ENCODE measurements at regions not wholly inside any gene's neighbourhood (a gene's known extent, or its start where the extent isn't known, plus 50 kb on each side); places are given as distances from the start of the nearest gene placed in this dataset.
"Not testable (repeated sequence)": the region's sequence is repeated elsewhere in the genome, so short reads cannot be mapped to it uniquely, and the experiment has no call there.

DNA sequence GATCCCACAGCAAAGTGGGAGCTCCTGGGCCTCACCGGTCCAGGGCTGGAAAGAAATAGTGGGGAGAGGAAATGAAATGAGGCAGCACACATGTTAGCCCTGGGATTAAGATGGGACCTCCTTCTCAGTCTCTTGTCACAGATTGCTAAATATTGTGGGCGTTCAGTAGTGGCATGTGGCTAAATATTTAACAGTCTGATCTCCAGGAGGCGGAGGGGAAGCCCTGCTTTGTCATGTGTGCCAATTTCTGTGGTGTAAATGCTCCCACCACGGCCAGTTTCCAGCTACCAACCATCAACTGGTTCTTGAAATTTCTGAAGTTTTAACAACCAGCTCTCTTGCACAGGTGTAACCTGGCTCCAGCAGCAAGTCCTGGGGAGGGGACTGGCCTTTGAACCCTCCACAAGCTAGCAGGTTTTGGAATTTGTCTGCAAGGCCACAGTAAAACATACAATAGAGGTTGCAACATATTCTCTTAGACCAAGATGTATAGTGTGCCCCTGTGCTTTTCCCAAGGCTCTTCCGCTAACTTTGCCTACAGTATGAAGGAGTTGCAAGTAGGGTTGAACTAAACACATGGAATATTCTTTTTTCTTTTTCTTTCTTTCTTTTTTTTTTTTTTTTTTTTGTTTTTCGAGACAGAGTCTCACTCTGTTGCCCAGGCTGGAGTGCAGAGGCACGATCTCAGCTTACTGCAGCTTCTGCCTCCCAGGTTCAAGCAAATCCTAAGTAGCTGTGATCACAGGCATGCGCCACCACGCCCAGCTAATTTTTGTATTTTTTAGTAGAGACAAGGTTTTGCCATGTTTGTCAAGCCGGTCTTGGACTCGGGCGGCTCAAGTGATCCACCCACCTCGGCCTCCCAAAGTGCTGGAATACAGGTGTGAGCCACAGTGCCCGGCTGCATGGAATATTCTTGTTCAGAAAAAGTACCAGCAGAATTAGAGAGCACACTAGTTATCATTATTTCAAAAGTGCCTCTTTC is 103.1 kb upstream of the PCBD1 start:
- no peak for DNase-seq

DNA sequence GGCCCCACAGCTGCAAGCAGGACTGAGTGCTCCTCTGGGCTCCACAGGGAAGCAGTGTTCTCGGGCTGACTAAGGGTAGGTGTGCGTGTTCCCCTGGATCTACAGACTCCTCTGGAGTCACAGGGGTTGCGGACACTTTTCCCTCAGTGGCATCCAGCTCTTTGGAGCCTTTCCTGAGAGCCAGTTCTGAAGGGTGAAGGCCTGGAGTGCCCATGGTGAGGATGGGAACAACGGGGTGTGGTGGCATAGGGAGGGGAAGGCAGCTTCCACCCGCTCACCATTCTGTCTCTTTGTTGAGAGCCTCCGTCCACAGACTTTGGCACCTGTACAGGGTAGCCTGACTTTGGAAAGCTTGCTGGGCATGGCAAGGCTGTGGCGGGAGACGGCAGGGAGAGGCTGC is 104.1 kb upstream of the PCBD1 start:
- no peak for DNase-seq

DNA sequence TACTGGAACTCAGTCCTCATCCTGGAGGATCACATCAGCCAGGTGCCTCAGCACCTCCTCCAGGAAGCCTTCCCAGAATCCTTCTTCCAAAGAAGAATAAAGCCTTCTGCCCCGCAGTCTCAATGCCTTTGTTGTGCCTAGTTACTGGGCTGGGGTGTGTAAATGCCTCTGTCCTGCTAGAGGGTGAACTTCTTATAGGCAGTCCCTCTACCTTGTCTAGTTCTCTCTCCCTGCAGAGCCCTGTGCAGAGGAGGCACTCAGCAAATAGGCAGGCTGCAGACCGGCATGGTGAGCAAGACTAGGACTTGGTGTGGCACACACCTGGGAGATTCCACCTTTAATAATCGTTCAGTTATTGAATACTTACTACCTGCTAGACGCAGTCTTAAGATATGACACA is 104.7 kb upstream of the PCBD1 start:
- no peak for DNase-seq

DNA sequence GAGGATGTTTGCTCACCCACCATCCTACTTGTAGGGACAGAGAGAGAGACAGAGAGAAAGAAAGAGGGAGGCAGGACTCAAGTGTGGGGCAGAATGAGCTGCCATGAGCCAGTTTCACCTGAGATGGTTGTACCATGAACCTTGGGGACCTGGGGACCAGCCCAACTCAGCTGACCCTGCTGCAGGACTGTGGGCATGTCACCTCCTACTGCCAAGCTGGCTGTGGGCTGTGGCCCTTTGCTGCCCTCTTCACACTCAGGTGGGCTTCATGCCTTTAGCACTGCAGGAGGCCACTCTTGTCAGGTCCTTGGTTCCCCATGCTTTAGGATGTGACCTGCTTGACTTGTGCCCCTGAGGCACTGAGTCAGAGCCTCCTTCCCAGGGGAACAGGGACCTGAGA is 108.2 kb upstream of the PCBD1 start:
- DNase-seq, result no peak

DNA sequence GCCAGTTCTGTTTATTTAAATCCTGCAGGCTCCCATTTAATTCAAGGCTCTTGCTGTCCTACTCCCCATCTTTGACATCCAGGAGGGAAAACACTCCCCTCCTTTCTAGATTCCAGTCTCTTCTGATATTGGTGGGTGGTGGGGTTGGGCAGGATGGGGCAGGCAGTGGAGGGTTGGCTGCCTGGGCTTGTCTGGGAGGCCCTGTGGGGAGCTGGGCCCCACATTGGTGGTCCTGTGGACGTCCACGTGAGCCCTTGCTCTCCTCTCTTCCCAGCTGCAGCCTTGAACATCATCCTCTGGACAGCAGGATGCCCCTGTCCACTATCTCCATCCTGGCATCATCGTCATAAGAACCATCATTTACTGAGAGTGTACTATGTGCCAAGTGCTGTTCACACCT is 108.9 kb upstream of the PCBD1 start:
- no peak for DNase-seq

DNA sequence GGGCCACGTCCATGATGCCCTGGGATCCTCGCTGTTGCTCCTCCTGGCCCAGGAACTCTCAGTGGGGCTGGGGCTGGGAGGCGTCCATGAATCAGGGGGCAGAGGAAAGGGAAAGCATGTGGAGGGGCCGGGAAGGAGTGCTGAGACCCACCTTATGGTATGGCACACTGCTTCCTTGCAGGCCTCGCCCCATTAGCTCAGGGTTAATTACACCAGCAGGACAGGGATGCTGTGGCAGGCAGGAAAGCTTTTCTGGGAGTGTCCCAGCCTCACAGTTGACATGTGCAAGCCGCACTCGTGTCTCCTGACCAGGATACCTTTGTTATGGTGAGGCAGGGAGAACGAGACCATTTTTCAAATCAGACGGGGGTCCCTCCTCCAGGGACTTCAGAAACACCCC is 109.7 kb upstream of the PCBD1 start:
- DNase-seq, result no peak

DNA sequence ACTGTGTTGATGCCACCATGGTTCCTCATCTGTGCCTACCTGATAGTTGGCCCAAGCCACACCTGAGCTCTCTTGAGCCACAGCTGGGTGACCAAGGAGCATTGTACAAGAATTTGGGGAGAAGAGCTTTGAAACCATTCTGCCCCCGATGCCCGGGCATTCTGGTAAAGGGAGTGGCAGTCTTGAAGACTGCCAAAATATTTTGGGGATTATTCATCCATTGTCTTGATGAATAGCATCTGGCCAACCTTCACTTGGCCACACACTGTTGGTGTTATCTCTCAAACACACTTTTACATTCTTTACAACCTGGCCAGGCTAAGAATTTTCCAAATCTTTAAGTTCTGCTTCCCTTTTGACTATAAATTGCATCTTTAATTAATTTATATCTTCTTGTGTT is 113.1 kb upstream of the PCBD1 start:
- DNase-seq, result no peak

DNA sequence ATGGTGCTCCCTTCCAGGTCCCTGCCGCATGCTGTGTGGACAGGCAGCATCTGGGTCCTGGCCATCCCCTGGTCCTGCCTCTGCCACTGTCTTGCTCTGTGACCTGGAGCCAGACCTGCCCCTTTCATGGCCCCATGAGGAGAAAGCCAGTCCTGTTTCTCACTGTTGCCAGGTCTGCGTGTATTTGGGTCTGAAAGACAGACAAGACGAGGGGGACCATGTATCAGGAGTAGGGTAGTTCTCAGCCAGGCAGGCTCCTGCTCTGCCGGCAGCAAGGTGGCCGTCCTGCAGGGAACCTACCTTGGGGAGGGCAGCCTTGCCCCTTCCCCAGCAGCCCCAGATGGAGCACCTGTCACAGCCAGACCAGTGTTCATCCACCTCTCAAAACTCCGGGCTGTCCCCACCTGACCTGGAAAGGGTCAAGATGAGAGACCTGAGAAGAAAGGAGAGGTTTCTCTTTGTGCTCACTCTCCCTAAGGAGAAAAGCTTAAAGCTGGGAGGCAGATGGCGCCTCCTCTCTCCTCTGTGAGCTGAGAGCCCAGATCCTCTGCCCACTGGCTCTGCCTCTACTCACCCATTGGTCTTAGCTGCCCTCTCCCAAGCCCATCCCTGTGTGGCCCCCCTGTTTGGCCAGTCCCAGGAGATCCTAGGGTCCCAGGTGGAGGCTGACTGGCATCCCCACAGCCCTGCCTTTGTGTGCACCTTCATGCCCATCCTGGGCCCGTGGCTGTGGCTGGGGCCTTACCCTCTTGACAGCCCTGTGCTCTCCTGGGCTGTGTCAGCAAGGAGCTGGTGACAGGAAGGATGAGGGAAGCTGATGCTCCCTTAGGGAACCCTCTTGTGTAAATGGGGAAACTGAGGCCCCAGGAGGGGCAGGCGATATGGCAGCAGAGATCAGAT is 116.1 kb upstream of the PCBD1 start:
- no peak for DNase-seq

DNA sequence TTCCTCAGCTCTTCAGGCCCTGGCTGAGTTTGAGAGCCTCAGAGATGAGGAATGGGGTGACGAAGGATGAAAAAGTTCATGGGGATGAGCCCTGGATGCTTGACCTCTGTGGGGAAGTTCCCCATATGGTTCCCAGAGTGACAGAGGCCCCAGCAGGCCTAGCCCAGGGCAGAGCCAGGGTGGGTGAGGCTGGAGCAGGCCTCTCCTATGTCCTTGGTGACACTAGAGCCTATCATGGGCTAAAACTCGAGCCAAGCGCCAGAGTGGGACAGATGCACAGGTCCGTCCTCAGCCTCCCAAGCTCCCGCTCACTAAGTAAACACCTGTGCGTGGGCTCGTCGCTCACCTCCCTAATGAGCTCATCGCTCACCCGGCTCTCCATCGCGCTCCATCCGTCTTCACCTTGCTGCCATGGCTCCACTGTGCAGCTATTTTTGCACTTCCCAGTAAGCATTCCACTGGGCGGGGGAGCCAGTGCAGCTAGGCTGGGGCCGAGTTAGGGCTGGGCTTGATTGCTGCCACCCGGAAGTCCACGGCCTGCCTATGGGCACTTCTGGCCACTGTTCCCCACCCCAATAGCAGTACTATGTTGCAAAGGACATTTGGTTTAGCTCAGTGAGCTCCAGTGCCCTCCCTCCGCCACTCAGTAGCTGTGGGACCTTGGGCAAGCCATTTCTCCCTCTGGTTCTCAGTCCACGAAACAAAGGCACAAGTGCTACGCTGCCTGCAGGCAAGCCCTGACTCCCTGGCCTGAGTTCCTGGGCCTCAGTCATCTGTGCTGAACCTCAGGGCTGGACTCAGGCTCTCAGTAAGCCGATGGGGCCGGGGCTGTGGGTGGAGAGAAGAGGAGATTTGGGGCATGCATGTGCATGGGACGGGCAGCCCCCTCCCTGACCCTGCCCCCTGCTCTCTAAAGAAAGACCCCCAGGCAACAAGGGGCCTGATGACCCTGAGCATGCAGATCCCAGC is 117.3 kb upstream of the PCBD1 start:
- no peak for DNase-seq

DNA sequence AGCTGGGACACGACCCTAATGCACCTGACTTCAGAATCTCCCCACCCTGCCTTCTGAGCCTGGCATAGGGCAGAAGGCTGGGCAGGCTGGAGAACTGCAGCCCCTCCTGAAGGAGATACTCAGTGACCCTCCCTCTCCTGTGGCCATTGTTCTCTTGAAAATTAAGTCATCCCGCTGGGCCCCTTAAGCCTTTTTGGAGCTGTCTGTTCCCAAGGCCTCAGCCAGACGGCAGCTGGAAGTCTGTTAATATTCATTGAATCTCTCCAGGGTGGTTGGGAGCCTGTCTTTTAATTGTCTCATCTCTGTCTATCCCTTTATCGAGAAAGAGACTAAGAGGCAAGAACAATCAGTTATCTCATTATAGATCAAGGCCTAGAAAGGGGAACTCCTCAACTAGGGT is 118.1 kb upstream of the PCBD1 start:
- DNase-seq, result no peak

DNA sequence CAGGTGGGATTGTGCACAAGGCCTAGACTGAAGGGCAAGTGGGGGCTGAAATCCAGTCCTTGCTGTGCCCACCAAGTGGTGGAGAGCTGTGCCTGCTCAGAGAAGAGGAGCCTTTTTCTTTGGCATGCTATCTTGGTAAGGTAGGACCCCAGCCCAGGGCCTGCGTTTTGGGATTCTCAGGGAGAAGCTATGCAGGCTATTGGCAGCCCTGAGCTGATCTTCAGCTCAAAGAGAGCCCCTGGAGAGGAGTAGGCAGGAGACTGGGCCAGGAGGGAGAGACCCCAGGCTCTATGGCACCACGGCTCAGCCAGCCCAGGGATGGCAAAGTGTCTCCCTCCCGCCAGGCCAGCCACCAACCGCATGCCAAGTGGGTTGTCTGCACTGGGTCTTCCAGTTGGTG is 119.2 kb upstream of the PCBD1 start:
- DNase-seq, result no peak

DNA sequence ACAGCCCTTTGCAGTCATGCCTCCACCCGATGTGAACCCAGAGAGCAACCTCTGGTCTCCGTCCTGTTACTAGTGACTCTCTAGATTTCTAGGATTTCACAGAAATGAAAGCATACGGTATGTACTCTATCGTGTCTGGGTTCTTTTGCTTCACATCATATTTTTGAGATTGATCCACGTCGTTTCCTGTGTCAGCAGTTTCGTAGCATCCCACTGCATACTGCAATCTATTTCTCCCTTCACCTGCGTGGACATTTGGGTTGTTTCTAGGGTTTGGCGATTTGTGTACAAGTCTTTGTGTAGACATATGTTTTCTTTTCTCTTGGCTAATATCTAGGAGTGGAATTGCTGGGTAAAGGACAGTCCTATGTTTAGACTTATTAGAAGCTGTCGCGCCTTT is 119.8 kb upstream of the PCBD1 start:
- DNase-seq, result no peak

DNA sequence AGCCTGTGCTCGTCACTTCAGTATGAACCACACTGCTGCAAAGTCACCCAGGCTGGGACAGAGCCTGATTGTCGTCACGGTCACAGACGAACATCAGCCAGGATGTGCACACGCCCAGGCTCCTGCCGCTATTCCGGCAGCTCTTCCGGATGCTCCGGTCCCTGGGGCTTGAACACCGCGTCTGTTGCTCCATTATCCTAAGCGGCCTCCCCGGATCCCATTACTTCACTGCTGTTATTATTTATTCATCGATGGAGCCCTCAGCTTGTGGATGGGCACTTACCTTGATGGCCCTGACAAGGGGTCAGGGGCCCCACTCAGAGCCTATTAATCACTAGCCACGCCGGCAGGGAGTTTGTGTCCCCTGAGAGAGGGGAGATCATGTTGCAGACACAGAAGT is 120.8 kb upstream of the PCBD1 start:
- DNase-seq, result no peak

DNA sequence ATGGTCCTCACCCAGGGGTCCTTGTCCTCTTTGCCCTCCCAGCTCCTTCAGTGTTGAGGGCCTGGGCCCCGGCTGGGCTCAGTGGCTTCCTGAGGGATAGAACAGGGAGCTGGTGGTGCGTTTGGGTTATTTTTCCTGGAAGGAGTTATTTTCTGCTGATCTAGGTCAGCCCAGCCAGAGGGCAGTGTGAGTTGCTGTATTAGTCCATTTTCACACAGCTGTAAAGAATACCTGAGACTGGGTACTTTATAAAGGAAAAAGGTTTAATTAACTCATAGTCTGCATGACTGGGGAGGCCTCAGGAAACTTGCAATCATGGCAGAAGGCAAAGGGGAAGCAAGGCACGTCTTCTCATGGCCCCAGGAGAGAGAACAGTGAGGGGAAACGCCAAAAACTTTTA is 122.4 kb upstream of the PCBD1 start:
- no peak for DNase-seq

DNA sequence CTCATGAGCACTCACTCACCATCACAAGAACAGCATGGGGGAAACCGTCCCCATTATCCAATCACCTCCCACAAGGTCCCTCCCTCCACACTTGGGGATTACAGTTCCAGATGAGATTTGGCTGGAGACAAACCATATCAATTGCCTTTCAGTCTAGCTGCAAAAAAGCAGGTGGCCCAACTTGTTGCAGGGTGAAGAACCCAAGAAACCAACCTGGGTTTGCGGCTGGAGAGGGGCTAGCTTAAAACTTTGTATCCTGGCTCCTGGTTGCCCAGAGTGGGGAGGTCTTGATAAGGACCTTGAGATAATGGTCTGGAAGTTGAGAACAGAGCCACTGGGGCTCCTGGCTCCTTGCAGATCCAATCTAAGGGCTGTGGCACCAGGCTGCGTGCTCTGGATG is 122.8 kb upstream of the PCBD1 start:
- DNase-seq, result no peak

DNA sequence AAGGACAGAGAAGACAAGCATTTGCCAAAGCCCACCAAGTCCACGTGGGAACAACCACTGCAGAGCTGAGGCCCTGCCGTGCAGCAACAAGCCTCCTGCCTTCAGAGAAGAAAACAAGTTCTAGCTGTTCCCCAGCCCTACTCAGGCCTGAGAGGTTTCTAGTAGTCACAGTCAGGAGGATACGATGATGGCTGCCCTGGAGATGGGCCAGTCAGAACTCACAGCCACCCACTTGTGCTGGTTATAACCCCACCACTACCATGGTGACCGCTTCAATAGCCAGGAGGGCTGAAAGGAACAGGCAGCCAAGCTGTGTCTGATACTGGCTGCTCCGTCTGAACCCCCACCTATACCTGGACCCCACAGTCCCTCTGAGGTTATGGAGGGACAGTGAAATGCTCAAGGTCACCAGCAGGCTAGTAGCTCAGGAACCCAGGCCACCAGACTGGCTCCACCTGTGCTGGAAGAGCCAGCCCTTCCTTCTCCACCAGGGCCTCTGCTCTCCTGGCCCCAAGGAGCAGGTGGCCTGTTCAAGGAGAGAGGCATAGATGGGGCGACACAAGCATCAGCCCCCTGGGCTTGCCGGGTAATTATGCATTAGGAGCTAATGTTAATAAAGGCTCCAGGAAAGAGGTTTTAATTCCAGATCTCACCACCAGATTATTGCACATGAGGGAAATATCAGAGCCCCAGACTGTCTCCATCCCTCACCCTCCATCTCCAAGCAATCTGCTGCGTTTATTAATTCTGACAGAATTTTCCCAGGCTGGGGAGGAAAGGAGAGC is 125.8 kb upstream of the PCBD1 start:
- DNase-seq, result no peak

DNA sequence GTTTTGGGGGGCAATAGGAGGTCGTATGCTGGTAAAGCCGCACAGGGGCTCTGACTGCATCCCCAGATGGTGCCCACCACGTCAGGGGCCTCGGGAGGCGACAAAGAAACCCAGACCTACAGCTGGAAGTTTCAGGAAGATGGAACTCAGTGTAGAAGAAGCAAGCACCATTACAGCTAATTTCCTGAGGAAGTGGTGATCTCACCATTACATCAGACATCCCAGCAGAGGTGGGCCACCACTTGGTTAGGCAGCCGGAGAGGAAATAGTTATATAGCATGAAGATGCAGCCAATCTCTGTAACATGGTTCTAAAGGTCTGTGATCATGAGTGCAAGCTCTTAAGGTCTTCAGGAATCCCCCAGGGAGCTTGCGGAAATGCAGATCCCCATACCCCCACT is 127.3 kb upstream of the PCBD1 start:
- no peak for DNase-seq

DNA sequence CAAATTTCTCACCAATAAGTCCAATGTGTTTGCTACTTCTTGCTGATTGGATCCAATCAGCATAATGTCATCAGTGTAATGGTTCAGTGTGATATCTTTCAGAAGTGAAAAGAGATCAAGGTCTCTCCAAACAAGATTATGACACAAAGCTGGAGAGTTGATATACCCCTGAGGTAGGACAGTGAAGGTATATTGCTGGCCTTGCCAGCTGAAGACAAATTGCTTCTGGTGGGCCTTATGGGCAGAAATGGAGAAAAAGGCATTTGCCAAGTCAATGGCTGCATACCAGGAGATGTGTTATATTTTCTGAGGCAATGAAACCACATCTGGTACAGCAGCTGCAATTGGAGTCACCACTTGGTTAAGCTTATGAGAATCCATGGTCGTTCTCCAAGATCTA is 131.7 kb upstream of the PCBD1 start:
- DNase-seq, result not testable (repeated sequence)

DNA sequence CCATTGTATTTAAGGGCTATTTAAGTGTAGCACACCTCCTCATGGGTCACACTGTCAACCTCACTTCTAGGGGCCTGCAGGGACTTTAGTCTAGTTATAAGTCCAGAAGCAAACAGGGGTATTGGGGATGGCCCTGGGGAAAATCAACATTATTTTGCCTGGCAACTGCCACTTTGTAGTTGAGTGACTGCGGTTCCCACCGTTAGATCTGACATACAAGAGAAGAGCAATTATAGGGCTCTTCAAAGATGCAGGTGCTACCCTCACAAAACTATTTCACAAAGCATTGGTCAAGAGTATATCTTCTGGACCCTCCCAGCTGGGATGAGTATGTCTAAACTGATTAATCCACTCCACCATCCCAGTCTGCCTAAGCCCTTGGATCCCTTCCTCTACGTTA is 133.0 kb upstream of the PCBD1 start:
- no peak for DNase-seq

DNA sequence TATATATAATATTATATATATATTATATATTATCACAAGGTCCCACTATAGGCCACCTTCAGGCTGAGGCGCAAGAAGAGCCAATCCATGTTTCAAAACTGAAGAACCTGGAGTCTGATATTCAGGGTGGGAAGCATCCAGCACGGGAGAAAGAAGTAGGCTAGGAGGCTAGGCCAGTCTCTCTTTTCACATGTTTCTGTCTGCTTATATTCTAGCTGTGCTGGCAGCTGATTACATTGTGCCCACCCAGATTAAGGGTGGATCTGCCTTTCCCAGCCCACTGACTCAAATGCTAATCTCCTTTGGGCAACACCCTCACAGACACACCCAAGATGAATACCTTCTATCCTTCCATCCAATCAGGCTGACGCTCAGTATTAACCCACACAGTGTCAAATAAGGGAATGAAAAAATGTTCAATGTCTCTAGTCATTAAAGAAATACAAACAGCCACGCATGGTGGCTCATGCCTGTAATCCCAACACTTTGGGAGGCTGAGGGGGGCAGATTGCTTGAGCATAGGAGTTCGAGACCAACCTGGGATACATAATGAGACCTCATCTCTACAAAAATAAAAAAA is 135.4 kb upstream of the PCBD1 start:
- DNase-seq, result no peak

DNA sequence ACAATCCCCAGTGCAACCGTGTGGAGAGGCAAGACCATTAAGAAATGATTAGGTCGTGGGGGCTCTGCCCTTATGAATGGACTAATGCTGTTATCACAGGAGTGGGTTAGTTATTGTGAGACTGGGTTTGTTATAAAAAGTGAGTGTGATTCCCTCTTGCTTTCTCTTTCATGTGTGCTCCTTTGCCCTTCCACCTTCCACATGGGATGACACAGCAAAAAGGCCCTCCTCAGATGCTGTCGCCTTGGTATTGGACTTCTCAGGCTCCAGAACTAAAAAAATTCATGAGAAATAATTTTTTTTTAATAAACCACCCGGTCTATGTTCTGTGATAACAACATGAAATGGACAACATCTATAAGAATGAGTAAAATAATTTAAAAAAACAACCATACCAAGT is 136.1 kb upstream of the PCBD1 start:
- DNase-seq, result no peak

Measured in C1 segment of cervical spinal cord (tissue), 14 donors.